Posterior cingulate gyrus (tissue), 11 donors: ENCODE measurements at regions not wholly inside any gene's neighbourhood (a gene's known extent, or its start where the extent isn't known, plus 50 kb on each side); places are given as distances from the start of the nearest gene placed in this dataset.

Experiments
- DNase-seq, 10 donors: peaks; one replicate each; pipeline versions ENCODE4 v3.0.0 to v3.0.0-alpha.2; 2020 to 2021; ENCODE audit warnings: mixed read lengths in 3 of 10
- intact Hi-C: fragments of 100-400 bp; cut with DNase I; formaldehyde crosslinking; loops from one replicate; pipeline ENCODE4 v1.15.1; 2023

DNA sequence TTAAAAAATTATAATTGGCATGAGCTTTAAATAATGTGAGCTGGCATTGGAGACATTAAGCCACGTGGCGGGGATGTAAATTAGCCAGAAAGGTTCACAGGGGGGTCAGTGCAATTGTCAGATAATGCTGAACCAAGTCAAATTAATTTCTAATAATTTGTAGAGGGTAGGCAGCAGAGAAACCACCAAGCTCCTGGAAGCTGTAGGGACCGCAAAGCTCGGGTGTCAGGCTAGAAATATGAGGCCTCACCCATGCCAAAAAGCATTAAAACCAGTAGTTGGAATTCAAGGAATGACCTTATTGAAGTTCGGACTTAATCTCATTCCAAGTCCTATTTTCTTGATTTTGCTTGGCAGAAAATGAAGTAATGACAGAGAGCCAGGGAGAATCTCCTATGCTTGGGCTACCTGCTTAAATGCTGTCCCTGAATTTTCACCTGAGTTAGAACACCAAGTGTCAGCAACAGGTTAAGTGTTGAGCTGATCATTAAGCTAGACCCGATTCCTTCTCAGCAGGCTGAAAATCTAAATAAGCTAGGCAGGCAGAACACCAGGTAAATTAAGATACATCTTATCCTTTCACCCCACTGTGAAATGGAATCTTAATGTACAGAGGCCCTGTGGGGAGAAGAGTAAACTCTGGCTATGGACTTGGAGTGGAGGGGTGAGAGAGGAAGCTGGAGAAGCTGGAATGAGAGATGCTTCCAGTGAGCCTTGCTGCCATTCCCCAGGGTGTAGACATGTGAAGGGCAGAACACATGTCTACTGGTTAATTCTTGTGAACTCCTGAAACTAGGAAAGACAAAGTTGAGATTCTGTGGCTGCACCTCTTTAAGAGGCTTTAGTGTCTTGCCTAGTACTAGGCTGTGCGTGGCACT, 520.0 kb downstream of the SLC4A3 start:
- no peak for DNase-seq
- intact Hi-C loops, result no loop called here

DNA sequence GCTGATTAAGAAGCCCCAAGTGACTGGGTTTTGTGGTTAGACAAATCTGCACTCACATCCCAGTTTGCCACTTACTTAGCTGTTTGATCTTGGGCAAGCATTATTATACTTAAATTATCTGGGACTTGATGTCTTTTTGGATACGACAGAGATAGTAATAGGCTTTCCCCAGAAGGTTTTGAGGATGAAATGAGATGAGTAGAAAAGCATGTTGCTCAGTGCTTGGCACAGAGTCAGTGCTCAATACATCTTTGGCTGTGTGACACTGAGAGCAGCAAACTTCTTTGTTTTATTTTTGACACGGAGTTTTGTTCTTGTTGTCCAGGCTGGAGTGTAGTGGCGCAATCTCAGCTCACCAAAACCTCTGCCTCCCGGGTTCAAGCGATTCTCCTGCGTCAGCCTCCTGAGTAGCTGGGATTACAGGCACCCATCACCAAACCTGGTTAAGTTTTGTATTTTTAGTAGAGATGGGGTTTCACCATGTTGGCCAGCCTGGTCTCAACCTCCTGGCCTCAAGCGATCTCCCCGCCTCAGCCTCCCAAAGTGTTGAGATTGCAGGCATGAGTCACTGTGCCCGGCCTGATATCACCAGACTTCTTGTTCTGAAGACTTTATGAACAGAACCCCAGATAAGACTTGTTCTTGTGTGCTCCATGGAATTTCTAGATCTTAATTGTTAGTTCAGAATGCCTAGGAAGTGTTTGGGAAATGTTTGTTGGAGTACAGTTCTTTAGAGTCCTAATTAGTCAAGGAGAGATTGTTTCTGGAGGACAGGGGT, 521.2 kb downstream of the SLC4A3 start:
- no peak for DNase-seq
- intact Hi-C loops, result no loop called here

DNA sequence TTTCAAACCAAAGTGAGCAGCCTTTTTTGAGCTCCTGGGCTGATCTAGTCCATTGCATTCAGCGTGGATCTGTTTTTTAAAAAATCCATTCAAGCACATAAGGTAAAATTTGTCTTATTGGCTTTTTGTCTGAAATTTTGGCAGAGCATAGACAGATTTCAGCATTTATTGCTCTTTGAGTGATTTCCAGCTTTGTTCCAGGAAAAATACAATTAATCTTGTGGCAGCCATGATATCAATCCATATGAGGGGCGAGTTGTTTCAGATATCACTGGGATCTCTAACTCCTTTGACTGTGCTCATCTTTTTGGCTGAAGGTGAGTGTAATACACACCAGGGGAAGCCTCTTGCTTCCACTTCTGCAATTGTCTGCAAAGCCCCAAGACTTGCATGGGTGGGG, 523.9 kb downstream of the SLC4A3 start:
- intact Hi-C loops, result no loop called here
- DNase-seq, result no peak

DNA sequence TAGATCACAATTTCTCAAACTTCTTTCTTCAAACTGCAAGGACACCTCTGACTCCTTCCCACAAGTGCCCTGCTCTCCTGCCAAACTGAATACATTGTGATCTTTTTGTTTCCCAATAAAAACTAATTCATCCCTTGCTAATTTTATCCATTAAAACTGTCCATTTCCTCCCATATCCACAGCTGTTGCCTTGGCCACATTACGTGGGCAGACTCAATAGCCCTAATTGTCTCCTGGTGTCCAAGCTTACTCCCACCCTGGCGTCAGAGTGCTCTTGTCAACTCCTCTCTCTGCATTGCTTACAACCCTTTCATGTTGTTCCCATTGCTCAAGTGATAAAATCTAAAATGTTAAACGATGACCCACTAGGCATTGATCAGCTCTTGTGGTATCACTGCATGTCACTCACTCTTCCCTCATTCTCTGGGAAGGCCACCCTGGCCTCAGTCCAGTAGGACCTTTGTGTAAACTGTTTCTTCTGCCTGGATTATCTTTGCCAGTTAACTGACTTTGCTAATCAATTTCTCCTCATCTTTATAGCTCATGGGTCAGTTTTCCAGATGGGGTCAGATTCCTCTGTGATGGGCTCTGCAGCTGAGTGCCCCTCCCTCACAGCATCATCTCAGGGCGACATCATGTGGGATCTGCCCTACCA, 525.0 kb downstream of the SLC4A3 start:
- DNase-seq, result no peak
- intact Hi-C loops, result no loop called here

DNA sequence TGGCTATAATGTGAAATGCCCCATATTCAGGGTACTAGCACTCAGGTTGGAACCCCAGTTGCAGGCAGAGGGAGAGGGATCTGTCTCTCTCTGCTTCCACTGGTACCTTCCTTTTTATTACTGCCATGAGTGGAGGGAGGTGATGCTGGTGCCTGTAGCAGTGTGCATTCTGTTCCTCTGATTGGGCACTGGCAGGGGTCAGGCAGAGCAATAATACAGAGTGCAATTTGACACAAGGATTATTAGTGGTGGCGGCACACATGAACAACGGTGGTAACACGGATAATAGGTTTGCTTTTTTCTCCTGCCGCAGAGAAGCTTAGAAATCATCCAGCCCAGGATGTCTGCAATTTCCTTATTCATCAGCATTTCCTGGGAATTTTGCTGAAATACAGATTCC, 525.7 kb downstream of the SLC4A3 start:
- intact Hi-C loops, result no loop called here
- no peak for DNase-seq

DNA sequence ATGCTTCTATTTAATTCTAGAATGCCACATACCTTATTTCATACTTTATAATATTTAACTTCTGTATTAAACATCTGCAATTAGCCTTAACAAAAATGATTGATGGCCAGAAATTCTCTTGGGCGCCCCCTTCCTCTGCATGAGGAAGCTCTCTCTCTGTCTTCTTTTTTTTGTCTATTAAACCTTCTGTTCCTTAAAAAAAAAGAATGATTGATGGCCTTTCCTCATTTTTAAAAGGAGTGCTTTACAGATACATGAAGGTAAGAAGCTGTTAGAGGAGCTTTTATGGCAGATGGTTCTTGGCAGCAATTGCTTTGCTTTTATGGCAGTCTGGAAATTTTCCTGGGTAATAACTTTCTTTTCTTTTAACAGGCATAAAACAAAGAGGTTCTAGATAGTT, 526.9 kb downstream of the SLC4A3 start:
- DNase-seq, result no peak
- intact Hi-C loops, result no loop called here

DNA sequence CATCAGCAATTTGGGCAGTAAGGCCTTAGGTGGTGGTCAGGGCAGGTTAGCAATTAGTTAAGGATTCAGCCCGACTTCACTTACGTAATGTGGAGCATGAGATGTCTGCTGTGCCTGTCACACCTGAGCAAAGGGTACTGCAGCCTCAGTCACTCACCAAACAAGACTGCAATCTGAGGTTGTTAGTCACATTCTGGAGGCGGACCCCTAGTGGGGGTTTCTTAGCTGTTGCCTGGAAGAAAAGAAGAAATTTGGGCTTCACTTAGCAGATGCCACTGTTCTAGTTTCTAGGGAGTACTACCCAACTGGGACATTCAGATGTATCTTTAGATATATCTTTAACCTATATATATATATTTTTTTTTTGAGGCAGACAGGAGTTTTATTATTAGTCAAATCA, 529.9 kb downstream of the SLC4A3 start:
- DNase-seq, result no peak
- intact Hi-C loops, result no loop called here

DNA sequence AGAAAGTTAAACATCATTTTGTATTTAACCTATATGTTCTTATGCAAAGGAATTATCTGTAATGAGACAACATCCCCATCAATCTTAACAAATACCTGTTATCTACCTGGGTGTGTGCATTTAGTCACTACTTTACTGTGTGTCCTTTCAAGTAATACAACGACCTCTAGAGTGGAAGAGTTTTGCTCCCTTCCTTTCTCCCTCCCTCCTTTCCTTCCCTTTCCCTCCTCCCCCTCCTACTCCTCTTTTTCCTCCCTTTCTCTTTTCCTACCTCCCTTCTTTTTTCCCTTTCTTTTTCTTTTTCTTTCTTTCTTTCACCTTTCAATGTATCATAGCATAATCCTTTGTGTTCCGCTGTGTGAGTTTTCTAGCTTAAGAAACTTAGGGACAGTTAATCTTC, 532.3 kb downstream of the SLC4A3 start:
- DNase-seq, result no peak
- intact Hi-C loops, result no loop called here

DNA sequence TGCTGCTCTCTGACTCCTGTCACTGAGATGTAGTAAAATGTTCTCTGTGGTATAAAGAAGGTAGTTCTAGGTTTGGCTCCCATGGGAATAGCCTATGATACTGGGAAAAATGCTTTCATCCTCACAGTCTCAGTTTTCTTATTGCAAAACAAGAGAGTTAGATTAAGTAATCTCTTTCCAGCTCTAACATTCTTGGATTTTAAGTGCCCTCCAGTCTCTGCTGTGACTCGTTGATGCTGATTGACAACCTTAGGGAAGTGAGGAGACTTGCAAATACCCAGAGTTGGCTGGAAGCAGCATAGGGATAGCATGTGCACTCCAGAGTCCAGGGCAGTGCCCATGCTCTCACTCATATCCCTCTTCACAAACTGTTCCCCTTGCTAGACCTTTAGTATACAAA, 534.9 kb downstream of the SLC4A3 start:
- intact Hi-C loops, result no loop called here
- no peak for DNase-seq

DNA sequence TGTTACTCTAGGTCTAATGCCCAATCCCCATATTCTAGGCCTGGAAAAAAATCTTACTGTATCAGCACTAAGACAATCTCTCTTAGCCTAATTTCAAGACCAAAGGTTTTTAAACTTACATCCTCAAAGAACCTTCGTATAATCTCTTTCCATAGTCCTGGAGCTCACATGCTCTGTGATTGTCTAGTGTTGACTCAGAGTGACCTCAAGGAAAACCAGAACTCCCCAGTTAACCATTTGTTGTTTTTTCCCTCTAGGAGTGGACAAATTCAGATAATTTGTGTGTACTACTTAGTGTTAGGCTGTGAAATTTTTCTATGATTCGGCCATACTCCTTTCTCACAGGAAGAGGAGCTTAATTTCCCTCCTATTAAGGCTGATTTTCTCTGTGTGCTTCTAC, 536.1 kb downstream of the SLC4A3 start:
- intact Hi-C loops, result no loop called here
- no peak for DNase-seq

DNA sequence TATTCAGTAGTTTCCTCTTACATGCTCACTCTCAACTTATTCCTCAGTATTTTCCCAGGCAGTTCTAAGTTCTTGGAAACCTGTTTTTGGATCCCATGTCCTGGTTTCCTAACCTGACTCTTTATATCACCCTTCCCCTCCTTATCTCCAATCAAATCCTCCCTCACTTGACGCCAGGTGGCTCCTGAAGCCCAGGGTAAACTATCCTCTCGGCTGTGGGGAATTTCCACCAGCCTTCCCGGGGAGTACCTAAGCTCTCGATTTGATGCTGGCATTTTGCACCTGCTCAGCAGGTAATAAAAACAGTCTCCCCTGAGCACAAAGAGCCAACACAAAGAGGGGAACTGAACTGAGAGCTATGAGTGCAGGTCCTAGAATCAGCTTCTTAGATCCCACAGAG, 538.0 kb downstream of the SLC4A3 start:
- no peak for DNase-seq
- intact Hi-C loops, result no loop called here

DNA sequence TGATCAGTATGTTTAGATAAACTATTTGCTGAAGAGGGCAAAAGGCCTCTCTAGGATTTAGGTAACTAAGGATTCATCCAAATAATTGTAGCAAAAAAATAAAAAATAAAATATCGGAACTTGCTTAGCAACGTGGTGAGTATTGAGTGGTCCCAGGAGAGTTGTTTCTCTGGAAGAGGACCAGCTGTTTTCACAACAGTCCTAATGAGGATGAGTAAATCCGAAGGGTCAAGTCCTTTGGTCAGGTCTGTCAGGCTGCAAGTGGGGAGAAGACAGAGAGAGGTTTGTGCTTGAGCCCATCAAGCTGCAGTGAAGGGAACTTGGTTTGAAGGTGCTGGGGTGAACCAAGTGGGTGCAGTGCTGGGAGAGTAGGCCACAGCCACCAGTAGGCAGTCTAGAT, 539.2 kb downstream of the SLC4A3 start:
- intact Hi-C loops, result no loop called here
- no peak for DNase-seq

DNA sequence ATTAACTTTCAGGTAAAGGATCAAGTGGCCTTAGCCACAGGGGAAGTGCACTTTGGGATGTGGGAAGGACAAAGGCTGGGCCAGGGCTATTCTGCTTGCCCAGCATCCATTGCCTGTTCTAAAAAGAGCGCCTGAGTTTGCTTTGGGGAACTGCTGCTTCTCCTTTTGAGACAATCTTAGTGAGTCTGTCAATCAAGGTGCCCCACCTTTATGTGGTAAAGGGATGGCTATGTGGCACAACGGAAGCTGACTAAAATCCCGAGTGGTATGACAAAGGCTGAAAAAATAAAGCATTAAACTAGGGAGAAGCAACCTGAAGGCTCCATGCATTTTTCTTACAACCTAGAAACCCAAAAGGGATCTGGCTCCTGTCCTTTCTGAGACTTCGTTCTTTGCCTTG, 540.5 kb downstream of the SLC4A3 start:
- no peak for DNase-seq
- intact Hi-C loops, result no loop called here

DNA sequence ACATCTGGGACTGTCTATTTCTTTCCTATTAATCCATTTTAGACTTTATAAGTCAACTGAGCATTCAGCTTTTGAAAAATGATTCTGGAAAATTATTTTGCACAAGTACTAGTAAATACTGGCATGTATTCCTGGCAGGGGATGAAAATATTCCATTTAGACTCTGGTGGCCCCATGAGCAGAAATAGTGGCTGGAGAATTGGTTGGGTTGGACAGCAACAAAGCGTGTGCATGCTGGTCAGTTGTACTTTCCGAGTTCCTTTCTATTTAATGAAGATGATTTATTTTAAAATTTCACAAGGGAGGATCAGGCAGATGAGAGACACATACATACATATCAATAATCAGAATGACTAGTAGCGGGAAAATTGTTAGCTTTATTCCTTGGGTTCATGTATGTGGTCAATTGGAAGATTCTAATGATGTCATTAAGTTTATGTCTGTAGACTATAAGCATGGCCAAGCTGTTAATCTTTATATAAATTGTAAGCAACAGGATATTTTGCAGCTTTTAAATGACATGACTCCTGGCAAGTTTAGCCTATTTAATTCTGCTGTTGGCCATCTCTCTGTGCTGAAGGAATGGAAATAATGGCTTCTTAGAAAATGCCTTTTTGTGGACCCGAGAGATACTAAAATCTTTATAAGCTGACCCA, 541.6 kb downstream of the SLC4A3 start:
- no peak for DNase-seq
- intact Hi-C loops, result no loop called here

DNA sequence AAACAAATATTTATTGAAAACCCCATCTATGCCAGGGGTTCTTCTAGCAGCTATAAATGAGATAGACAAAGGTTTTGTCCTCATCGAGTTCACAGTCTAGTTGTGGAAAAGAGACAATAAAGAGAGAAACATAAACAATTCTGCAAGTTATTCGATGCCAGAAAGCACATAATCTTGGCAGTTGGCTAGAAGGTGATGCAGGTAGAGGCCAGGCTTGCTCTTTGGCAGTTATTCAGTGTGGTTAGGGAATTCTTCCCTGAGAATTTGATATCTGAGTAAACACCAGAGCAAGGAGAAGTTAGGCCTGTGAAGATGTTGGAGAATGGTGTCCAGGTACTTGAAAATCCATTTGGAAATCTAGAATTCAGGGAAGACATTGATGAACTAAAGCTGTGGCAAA, 547.4 kb downstream of the SLC4A3 start:
- intact Hi-C loops, result no loop called here
- DNase-seq, result no peak

DNA sequence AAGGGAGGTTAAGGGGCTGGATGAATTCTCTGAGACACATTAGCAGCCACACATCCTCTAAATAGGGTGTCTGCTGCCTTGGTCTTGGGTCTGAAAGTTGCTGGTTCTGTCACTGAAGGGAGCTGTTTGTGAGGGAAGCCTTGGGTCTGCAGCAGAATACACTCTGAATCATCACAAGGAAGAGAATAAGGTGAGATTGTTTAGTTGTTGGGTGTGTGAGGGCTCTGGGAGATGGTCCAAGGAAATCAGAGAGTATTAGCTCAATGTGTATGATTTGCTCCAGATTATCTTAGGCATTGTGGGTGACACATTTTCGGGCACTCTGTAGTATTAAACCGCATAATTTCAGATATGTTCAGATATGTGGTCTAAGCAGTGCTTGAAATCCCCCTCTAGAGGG, 548.5 kb downstream of the SLC4A3 start:
- intact Hi-C loops, result no loop called here
- no peak for DNase-seq

DNA sequence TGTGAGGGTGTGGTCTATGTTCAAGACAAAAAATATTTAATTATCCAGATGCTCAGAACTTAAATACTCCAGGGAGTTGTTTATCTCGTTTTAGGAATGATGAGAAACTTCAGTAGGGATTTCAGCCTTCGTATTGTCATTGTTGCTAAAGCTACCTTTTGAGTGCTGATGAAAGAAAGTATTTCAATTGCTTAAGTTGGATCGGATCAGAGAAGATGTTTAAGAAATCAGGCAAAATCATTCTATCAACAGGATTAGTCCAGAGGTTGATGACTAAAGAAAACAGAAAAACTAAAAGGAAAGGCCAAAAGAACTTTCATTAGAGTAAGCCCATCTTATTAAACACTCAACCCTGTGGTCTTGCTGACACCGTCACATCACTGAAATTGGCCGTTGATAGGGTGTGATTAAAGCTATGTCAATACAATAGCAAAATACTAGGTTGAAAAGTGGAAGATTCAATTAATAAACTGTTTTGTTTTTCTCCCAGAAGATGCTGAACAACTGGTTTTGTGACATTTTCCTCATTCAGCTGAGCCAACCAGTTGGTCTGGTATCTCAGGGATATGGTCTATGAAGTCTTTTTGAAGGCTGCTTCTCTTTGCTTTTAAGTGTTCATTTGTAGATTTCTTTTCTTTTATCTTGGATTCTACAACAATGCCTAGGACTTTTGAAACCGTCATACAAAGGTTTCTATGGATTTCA, 551.7 kb downstream of the SLC4A3 start:
- intact Hi-C loops, result no loop called here
- no peak for DNase-seq

DNA sequence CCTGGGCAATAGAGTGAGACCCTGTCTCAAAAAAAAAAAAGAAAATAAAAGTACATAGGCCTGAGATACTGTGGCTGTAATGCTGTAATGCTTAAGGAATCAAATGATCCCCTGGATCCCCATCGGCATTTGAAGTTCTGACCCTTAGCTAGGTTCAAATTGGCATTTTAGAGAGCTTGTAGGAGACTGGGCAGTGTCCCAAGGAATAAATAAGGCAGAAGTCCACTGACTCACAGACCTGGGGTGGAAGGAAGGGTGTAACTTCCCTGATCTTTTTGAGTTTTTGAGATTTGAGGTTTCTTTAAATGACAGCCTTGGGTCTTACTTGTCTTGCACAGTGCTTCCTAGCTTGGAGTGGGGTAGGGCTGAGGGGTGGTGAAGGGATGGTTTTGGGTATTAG, 553.7 kb downstream of the SLC4A3 start:
- no peak for DNase-seq
- intact Hi-C loops, result no loop called here

DNA sequence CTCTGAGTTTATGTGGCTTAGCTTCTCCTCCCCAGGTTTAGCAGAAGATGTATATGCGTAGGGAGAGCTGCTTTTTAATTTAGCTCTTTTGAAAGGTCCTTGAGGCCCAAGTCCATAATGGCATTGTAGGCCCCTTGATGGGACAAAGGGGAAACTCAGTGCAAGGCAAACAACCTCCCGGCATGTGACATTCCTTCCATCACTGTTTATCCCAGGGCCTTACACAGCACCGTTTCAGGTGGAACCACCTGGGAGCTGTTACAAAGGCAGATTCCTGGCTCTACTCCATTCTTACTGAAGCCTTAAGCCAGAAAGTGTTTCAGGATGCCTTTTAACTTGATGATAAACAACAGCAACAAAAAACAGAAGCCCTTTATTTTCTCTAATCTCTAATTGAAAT, 555.4 kb downstream of the SLC4A3 start:
- intact Hi-C loops, result no loop called here
- no peak for DNase-seq

DNA sequence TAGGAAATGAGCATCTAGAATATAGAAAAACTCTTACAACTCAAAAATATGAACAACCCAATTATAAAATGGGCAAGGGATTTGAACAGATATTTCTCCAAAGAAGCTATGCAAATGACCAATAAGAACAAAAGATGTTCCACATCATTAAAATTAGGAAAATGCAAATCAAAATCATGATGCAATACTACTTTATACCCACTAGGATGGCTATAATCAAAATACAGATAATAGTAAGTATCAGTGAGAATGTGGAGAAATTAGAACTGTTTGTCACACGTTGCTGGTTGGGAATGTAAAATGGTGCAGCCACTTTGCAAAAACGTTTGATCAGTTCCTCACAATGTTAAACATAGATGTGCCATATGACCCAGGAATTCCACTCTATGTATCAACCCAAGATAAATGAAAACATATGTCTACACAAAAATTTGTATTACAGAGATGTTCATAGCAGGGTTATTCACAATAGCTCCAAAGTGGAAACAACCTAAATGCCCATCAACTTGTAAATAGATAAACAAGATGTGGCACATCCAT, 558.4 kb downstream of the SLC4A3 start:
- intact Hi-C loops, result no loop called here

More for the DNA sequence above, 558.4 kb downstream of the SLC4A3 start:
- no peak for DNase-seq
